GM21825 (cell line): ENCODE measurements at regions not wholly inside any gene's neighbourhood (a gene's known extent, or its start where the extent isn't known, plus 50 kb on each side); places are given as distances from the start of the nearest gene placed in this dataset.
A peak's percentile ranks its signal among the peaks of the same experiment; 100 is the strongest.

Experiments used
- ATAC-seq: cut with Tn5 transposase; IDR thresholded peaks from one replicate; pipeline ENCODE4 v1.9.1; 2021; ENCODE audit warnings: mild to moderate bottlenecking, moderate library complexity; ENCODE audit not compliant: unreplicated experiment

- no peak for ATAC-seq
These were observed 235.0 kb upstream of the JUN start for GRCh38 chr1:59018860-59019259.

GRCh38 chr1:59020151-59020997 lies 236.5 kb upstream of the JUN start:
- ATAC-seq = peak; percentile 84

- no peak for ATAC-seq
These were observed 238.4 kb upstream of the JUN start for GRCh38 chr1:59022199-59022598.

GRCh38 chr1:59022799-59023198 lies 239.0 kb upstream of the JUN start:
- no peak for ATAC-seq

- no peak for ATAC-seq
These were observed 241.4 kb upstream of the JUN start for GRCh38 chr1:59025201-59025600.

- peak; percentile 88 for ATAC-seq
These were observed 242.1 kb upstream of the JUN start for GRCh38 chr1:59025898-59026426.

- ATAC-seq = no peak
These were observed 242.7 kb upstream of the JUN start for GRCh38 chr1:59026472-59026948.

GRCh38 chr1:59027177-59027576 lies 243.3 kb upstream of the JUN start:
- no peak for ATAC-seq

GRCh38 chr1:59028048-59028447 lies 244.2 kb upstream of the JUN start:
- ATAC-seq = no peak

- no peak for ATAC-seq
These were observed 245.7 kb upstream of the JUN start for GRCh38 chr1:59029411-59030167.

- ATAC-seq = no peak
These were observed 248.4 kb upstream of the JUN start for GRCh38 chr1:59032228-59032627.

GRCh38 chr1:59033761-59034160 lies 249.9 kb upstream of the JUN start:
- ATAC-seq = no peak

- no peak for ATAC-seq
These were observed 251.1 kb upstream of the JUN start for GRCh38 chr1:59034925-59035324.

- no peak for ATAC-seq
These were observed 255.7 kb upstream of the JUN start for GRCh38 chr1:59039551-59039950.

GRCh38 chr1:59040486-59040885 lies 256.4 kb upstream of the FGGY start:
- ATAC-seq = no peak

GRCh38 chr1:59041646-59042277 lies 255.1 kb upstream of the FGGY start:
- ATAC-seq = no peak

GRCh38 chr1:59043796-59044195 lies 253.1 kb upstream of the FGGY start:
- ATAC-seq = no peak

- no peak for ATAC-seq
These were observed 252.3 kb upstream of the FGGY start for GRCh38 chr1:59044535-59045121.

GRCh38 chr1:59045137-59045536 lies 251.8 kb upstream of the FGGY start:
- ATAC-seq = no peak

- no peak for ATAC-seq
These were observed 251.3 kb upstream of the FGGY start for GRCh38 chr1:59045636-59046035.

GRCh38 chr1:59046134-59046533 lies 250.8 kb upstream of the FGGY start:
- no peak for ATAC-seq
